ENCODE measurements at regions not wholly inside any gene's neighbourhood (a gene's known extent, or its start where the extent isn't known, plus 50 kb on each side); places are given as distances from the start of the nearest gene placed in this dataset.

- H3K36me3 Mint-ChIP-seq = no peaks in the 10 kb centered on the region
- no peak overlapping the region for H3K27ac Mint-ChIP-seq
- H3K27ac ChIP-seq (ENCODE audit: low read depth, low read length) = no peak overlapping the region
- H3K4me1 Mint-ChIP-seq = no peaks in the 10 kb centered on the region
- H3K9me3 ChIP-seq (ENCODE audit: control insufficient read depth in 2 of 3, low read length in 3 of 3) = no peaks in the 10 kb centered on the region
- CTCF ChIA-PET = no interaction called here
- no peaks in the 10 kb centered on the region for H3K27me3 ChIP-seq (ENCODE audit: control insufficient read depth in 2 of 2, insufficient read depth in 2 of 2, low read length in 2 of 2)
- DNase-seq (no peak), ATAC-seq (no peak)
- POLR2A ChIA-PET = no interaction called here
- intact Hi-C loops (cut with micrococcal nuclease) = no loop called here
- H3K4me3 ChIP-seq (ENCODE audit: low read length) = no peak overlapping the region
- H3K4me1 ChIP-seq (ENCODE audit: control insufficient read depth in 2 of 2, insufficient read depth in 2 of 2, low read length in 2 of 2) = no peaks in the 10 kb centered on the region
- H3K9me3 Mint-ChIP-seq = peaks cover 0 to 2% (median 0%) of the 10 kb centered on the region in 11 donors
- no peak overlapping the region for H3K4me3 Mint-ChIP-seq
- H3K27me3 Mint-ChIP-seq = peaks cover 4 to 19% (median 8%) of the 10 kb centered on the region in 5 donors
- H3K36me3 ChIP-seq (ENCODE audit: control insufficient read depth in 2 of 3, insufficient read depth in 3 of 3, low read length in 3 of 3) = no peaks in the 10 kb centered on the region
Measured at GRCh38 chr4:151472711-151473110, 63.7 kb downstream of the FHIP1A start.

GRCh38 chr4:151473521-151474097 is 64.6 kb downstream of the FHIP1A start:
- CTCF ChIA-PET = no interaction called here
- peaks cover 0 to 2% (median 0%) of the 10 kb centered on the region in 11 donors for H3K9me3 Mint-ChIP-seq
- H3K36me3 Mint-ChIP-seq = no peaks in the 10 kb centered on the region
- Histone ChIP-seq H3K27ac (ENCODE audit: low read depth, low read length) (no peak overlapping the region), H3K9me3 (ENCODE audit: control insufficient read depth in 2 of 3, low read length in 3 of 3) (no peaks in the 10 kb centered on the region), H3K27me3 (ENCODE audit: control insufficient read depth in 2 of 2, insufficient read depth in 2 of 2, low read length in 2 of 2) (no peaks in the 10 kb centered on the region), H3K4me1 (ENCODE audit: control insufficient read depth in 2 of 2, insufficient read depth in 2 of 2, low read length in 2 of 2) (no peaks in the 10 kb centered on the region), H3K4me3 (ENCODE audit: low read length) (no peak overlapping the region), H3K36me3 (ENCODE audit: control insufficient read depth in 2 of 3, insufficient read depth in 3 of 3, low read length in 3 of 3) (no peaks in the 10 kb centered on the region)
- POLR2A ChIA-PET = no interaction called here
- no peak overlapping the region for H3K4me3 Mint-ChIP-seq
- H3K27me3 Mint-ChIP-seq = peaks cover 4 to 19% (median 8%) of the 10 kb centered on the region in 5 donors
- DNase-seq = no peak
- ATAC-seq = no peak
- intact Hi-C loops (cut with micrococcal nuclease) = loop anchor here in 1 of 2 donors (1.0 kb wide), 1 partner anchor 7 kb away; no protein-coding TSS in a partner anchor
- no peak overlapping the region for H3K27ac Mint-ChIP-seq
- no peaks in the 10 kb centered on the region for H3K4me1 Mint-ChIP-seq

GRCh38 chr4:151475035-151475714 is 66.2 kb downstream of the FHIP1A start:
- H3K36me3 ChIP-seq (ENCODE audit: control insufficient read depth in 2 of 3, insufficient read depth in 3 of 3, low read length in 3 of 3) = no peaks in the 10 kb centered on the region
- ChIA-PET POLR2A (interaction anchor here (0.6 kb wide), 1 partner anchor 853 kb away, joined by 5 read pairs; no protein-coding TSS in a partner anchor), CTCF (interaction anchor here (0.6 kb wide), 1 partner anchor 45 kb away, joined by 3 read pairs; no protein-coding TSS in a partner anchor)
- Mint-ChIP-seq H3K4me1 (no peaks in the 10 kb centered on the region), H3K4me3 (no peak overlapping the region), H3K27ac (peak overlapping the region in 1 of 9 donors; percentile 5), H3K27me3 (peaks cover 5 to 25% (median 15%) of the 10 kb centered on the region in 5 donors), H3K36me3 (no peaks in the 10 kb centered on the region), H3K9me3 (peaks cover 0 to 2% (median 0%) of the 10 kb centered on the region in 11 donors)
- H3K27ac ChIP-seq (ENCODE audit: low read depth, low read length) = no peak overlapping the region
- H3K27me3 ChIP-seq (ENCODE audit: control insufficient read depth in 2 of 2, insufficient read depth in 2 of 2, low read length in 2 of 2) = no peaks in the 10 kb centered on the region
- ATAC-seq = no peak
- intact Hi-C loops (cut with micrococcal nuclease) = no loop called here
- H3K9me3 ChIP-seq (ENCODE audit: control insufficient read depth in 2 of 3, low read length in 3 of 3) = no peaks in the 10 kb centered on the region
- H3K4me3 ChIP-seq (ENCODE audit: low read length) = no peak overlapping the region
- DNase-seq = no peak
- no peaks in the 10 kb centered on the region for H3K4me1 ChIP-seq (ENCODE audit: control insufficient read depth in 2 of 2, insufficient read depth in 2 of 2, low read length in 2 of 2)

GRCh38 chr4:151481813-151482212 is 72.8 kb downstream of the FHIP1A start:
- DNase-seq = no peak
- H3K4me3 ChIP-seq (ENCODE audit: low read length) = no peak overlapping the region
- CTCF ChIA-PET = no interaction called here
- H3K27me3 ChIP-seq (ENCODE audit: control insufficient read depth in 2 of 2, insufficient read depth in 2 of 2, low read length in 2 of 2) = no peaks in the 10 kb centered on the region
- POLR2A ChIA-PET = no interaction called here
- Mint-ChIP-seq H3K4me1 (no peaks in the 10 kb centered on the region), H3K9me3 (peaks cover 0 to 2% (median 0%) of the 10 kb centered on the region in 11 donors), H3K4me3 (no peak overlapping the region), H3K27ac (no peak overlapping the region), H3K27me3 (peaks cover 5 to 23% (median 16%) of the 10 kb centered on the region in 5 donors), H3K36me3 (peaks cover 0 to 4% (median 0%) of the 10 kb centered on the region in 5 donors)
- intact Hi-C loops (cut with micrococcal nuclease) = no loop called here
- no peak overlapping the region for H3K27ac ChIP-seq (ENCODE audit: low read depth, low read length)
- no peaks in the 10 kb centered on the region for H3K9me3 ChIP-seq (ENCODE audit: control insufficient read depth in 2 of 3, low read length in 3 of 3)
- no peak for ATAC-seq
- H3K4me1 ChIP-seq (ENCODE audit: control insufficient read depth in 2 of 2, insufficient read depth in 2 of 2, low read length in 2 of 2) = no peaks in the 10 kb centered on the region
- H3K36me3 ChIP-seq (ENCODE audit: control insufficient read depth in 2 of 3, insufficient read depth in 3 of 3, low read length in 3 of 3) = no peaks in the 10 kb centered on the region

GRCh38 chr4:151484396-151485102 is 75.6 kb downstream of the FHIP1A start:
- no peaks in the 10 kb centered on the region for H3K9me3 ChIP-seq (ENCODE audit: control insufficient read depth in 2 of 3, low read length in 3 of 3)
- ChIA-PET CTCF (no interaction called here), POLR2A (no interaction called here)
- H3K4me3 ChIP-seq (ENCODE audit: low read length) = no peak overlapping the region
- H3K27ac ChIP-seq (ENCODE audit: low read depth, low read length) = no peak overlapping the region
- H3K4me1 ChIP-seq (ENCODE audit: control insufficient read depth in 2 of 2, insufficient read depth in 2 of 2, low read length in 2 of 2) = no peaks in the 10 kb centered on the region
- DNase-seq (no peak), ATAC-seq (no peak)
- H3K36me3 ChIP-seq (ENCODE audit: control insufficient read depth in 2 of 3, insufficient read depth in 3 of 3, low read length in 3 of 3) = no peaks in the 10 kb centered on the region
- H3K4me3 Mint-ChIP-seq = no peak overlapping the region
- H3K27ac Mint-ChIP-seq = no peak overlapping the region
- no peaks in the 10 kb centered on the region for H3K4me1 Mint-ChIP-seq
- H3K36me3 Mint-ChIP-seq = peaks cover 0 to 20% (median 8%) of the 10 kb centered on the region in 5 donors
- intact Hi-C loops (cut with micrococcal nuclease) = no loop called here
- H3K27me3 Mint-ChIP-seq = peaks cover 5 to 35% (median 22%) of the 10 kb centered on the region in 5 donors
- peaks cover 0 to 12% (median 2%) of the 10 kb centered on the region in 11 donors for H3K9me3 Mint-ChIP-seq
- H3K27me3 ChIP-seq (ENCODE audit: control insufficient read depth in 2 of 2, insufficient read depth in 2 of 2, low read length in 2 of 2) = no peaks in the 10 kb centered on the region

- peaks cover 0 to 20% (median 11%) of the 10 kb centered on the region in 5 donors for H3K36me3 Mint-ChIP-seq
- H3K4me3 ChIP-seq (ENCODE audit: low read length) = no peak overlapping the region
- no peak overlapping the region for H3K27ac ChIP-seq (ENCODE audit: low read depth, low read length)
- H3K27me3 Mint-ChIP-seq = peaks cover 5 to 25% (median 11%) of the 10 kb centered on the region in 5 donors
- no peaks in the 10 kb centered on the region for H3K36me3 ChIP-seq (ENCODE audit: control insufficient read depth in 2 of 3, insufficient read depth in 3 of 3, low read length in 3 of 3)
- CTCF ChIA-PET = no interaction called here
- H3K9me3 Mint-ChIP-seq = peaks cover 0 to 21% (median 8%) of the 10 kb centered on the region in 11 donors
- H3K4me3 Mint-ChIP-seq = no peak overlapping the region
- no peaks in the 10 kb centered on the region for H3K4me1 Mint-ChIP-seq
- intact Hi-C loops (cut with micrococcal nuclease) = no loop called here
- ATAC-seq (no peak), DNase-seq (no peak)
- no peaks in the 10 kb centered on the region for H3K4me1 ChIP-seq (ENCODE audit: control insufficient read depth in 2 of 2, insufficient read depth in 2 of 2, low read length in 2 of 2)
- no peak overlapping the region for H3K27ac Mint-ChIP-seq
- no peaks in the 10 kb centered on the region for H3K9me3 ChIP-seq (ENCODE audit: control insufficient read depth in 2 of 3, low read length in 3 of 3)
- POLR2A ChIA-PET = no interaction called here
- H3K27me3 ChIP-seq (ENCODE audit: control insufficient read depth in 2 of 2, insufficient read depth in 2 of 2, low read length in 2 of 2) = no peaks in the 10 kb centered on the region
Measured at GRCh38 chr4:151485541-151486131, 76.7 kb downstream of the FHIP1A start.

Measured in naive thymus-derived CD4-positive, alpha-beta T cell (primary cell).